Pancreas (tissue), 10 donors: ENCODE measurements at regions not wholly inside any gene's neighbourhood (a gene's known extent, or its start where the extent isn't known, plus 50 kb on each side); places are given as distances from the start of the nearest gene placed in this dataset.
"Not testable (repeated sequence)": the region's sequence is repeated elsewhere in the genome, so short reads cannot be mapped to it uniquely, and the experiment has no call there.

Experiments
- ATAC-seq, 4 donors: fragments of 200-7000 bp; cut with Tn5 transposase; one replicate each; pipeline versions ENCODE4 v1.8.0 to v1.9.1; 2020; ENCODE audit warnings: mild to moderate bottlenecking in 4 of 4, moderate library complexity in 4 of 4
- DNase-seq, 6 donors: peaks; one replicate each; pipeline ENCODE4 v3.0.0-alpha.2; 2020
- FAIRE-seq: peaks from 2 replicates; lab custom pipeline; 2012; peaks lifted over from hg19 to GRCh38; lab: Jason Lieb, UNC
- H3K27ac ChIP-seq, 4 donors: fragments of 200-600 bp; sonication (generic); 1 replicate in 3 of 4; 2 replicates in 1 of 4; pipeline versions ENCODE4 v1.5.0 to v1.8.0; 2020
- H3K27me3 ChIP-seq, 4 donors: fragments of 200-600 bp; one replicate each; pipeline ENCODE4 v1.8.0; 2021
- H3K36me3 ChIP-seq, 3 donors: fragments of 200-600 bp; sonication (generic) in 1 of 3; one replicate each; pipeline versions ENCODE4 v1.5.0 to v1.8.0; 2020 to 2021
- H3K4me1 ChIP-seq, 3 donors: fragments of 200-600 bp; one replicate each; pipeline ENCODE4 v1.8.0; 2021
- H3K4me3 ChIP-seq, 4 donors: fragments of 200-600 bp; sonication (generic) in 2 of 4; one replicate each; pipeline versions ENCODE4 v1.5.0 to v1.8.0; 2020 to 2021
- H3K9me3 ChIP-seq, 4 donors: fragments of 200-600 bp; one replicate each; pipeline ENCODE4 v1.8.0; 2021
- CTCF ChIP-seq, 4 donors: fragments of 200-600 bp; sonication (generic) in 3 of 4; IDR thresholded peaks; one replicate each; pipeline versions ENCODE4 v1.5.0 to v1.8.0; 2021; ENCODE audit warnings: antibody characterized with exemption in 4 of 4
- WGBS, 2 donors: extraction: QIAGEN DNeasy Blood & Tissue Kit; methylation state at CpG; one replicate each; pipeline ENCODE4 v1.1.7; 2013; 5-methylcytosine and 5-hydroxymethylcytosine counted together
- intact Hi-C, 3 donors: fragments of 100-400 bp; cut with DNase I; formaldehyde crosslinking; loops; one replicate each; pipeline versions ENCODE4 v1.11.1 to v1.14.2; 2022
- donor health status: healthy with polysubstance abuse.
- donor health status: DM: no; HTN: no; CAD: no; lungs with moderate emphysema.
- donor health status: DM: no; HTN: no; CAD: no.
- donor health status: control.
- donor health status: control.
- donor health status: Bipolar disorder and iron deficiency.
- donor health status: DM: yes; HTN: yes; CAD: no.
- donor health status: DM: no; HTN: no; CAD: no.
- donor health status: DM: no; HTN: no; CAD: no.
- donor health status: DM: yes; HTN: yes; CAD: no.

DNA sequence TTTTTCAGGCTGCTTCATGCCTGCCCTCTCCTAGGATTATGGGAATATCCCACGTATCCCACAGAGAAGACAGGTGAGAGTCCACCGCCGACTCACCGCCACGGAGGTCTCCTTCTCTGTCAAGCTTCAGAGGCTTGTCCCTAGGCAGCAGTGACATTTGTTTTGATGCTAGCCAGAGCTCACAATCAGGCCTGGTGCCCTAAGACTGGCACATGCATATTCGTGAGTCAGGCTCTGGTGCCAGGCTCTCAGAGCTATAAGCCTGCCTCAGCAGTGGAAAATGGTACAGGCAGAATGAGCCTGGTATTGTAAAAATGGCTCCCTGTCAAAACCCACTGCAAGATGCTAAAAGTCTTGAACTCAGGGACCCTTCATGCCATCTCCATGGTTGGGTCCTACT lies 65.5 kb downstream of the RBMY1A1 start:
- Histone ChIP-seq H3K4me1 (no peaks in the 10 kb centered on the region), H3K4me3 (no peak overlapping the region), H3K36me3 (no peaks in the 10 kb centered on the region), H3K9me3 (no peaks in the 10 kb centered on the region), H3K27ac (no peak overlapping the region), H3K27me3 (no peaks in the 10 kb centered on the region)
- no peak for FAIRE-seq
- no peak for ATAC-seq
- TF ChIP-seq CTCF (IDR thresholded peaks at IDR 0.05), result no peak
- WGBS, 2 donors, result 71% methylated on average over 6 of the region's 6 CpGs; no CpG with 5 or more reads in 1 of the 2 donors
- no peak for DNase-seq
- intact Hi-C loops, result no loop called here

DNA sequence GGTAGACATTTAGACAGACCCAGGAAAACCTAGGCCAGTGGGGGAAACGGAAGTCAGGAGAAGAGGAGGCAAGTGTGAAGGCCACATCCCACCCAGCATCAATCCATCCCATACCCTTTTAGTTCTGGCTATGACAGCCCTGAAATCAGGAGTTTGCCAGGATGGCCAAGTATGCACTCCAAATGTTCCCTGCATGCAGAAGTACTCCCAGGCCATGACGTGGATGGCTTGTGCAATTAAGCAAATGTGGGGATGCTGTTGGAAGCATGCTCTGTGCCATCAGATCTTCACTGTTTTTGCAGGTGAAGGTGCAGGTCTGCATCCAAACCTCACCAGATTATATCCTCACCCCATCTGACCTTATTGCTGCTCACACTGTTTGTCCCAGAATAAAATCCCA lies 66.8 kb downstream of the RBMY1A1 start:
- no peak for TF ChIP-seq CTCF (IDR thresholded peaks at IDR 0.05)

GRCh38 chrY:21602590-21602989 lies 67.9 kb downstream of the RBMY1A1 start:
- no peak for TF ChIP-seq CTCF (IDR thresholded peaks at IDR 0.05)
- intact Hi-C loops, result no loop called here
- Histone ChIP-seq H3K4me3 (no peak overlapping the region), H3K4me1 (no peaks in the 10 kb centered on the region), H3K9me3 (no peaks in the 10 kb centered on the region), H3K36me3 (no peaks in the 10 kb centered on the region), H3K27ac (no peak overlapping the region), H3K27me3 (no peaks in the 10 kb centered on the region)
- peak in 1 of 6 donors; percentile 24 for DNase-seq
- FAIRE-seq, result no peak
- ATAC-seq, result no peak
- WGBS, 2 donors, result 31% methylated on average over 2 of the region's 2 CpGs; no CpG with 5 or more reads in 1 of the 2 donors

More for the DNA sequence above, 66.8 kb downstream of the RBMY1A1 start:
- FAIRE-seq, result no peak
- Histone ChIP-seq H3K4me1 (no peaks in the 10 kb centered on the region), H3K36me3 (no peaks in the 10 kb centered on the region), H3K27me3 (no peaks in the 10 kb centered on the region), H3K4me3 (no peak overlapping the region), H3K9me3 (no peaks in the 10 kb centered on the region), H3K27ac (no peak overlapping the region)
- ATAC-seq, result no peak
- 38% methylated on average over 2 of the region's 2 CpGs; no CpG with 5 or more reads in 1 of the 2 donors for WGBS, 2 donors
- DNase-seq, result no peak
- intact Hi-C loops, result no loop called here

DNA sequence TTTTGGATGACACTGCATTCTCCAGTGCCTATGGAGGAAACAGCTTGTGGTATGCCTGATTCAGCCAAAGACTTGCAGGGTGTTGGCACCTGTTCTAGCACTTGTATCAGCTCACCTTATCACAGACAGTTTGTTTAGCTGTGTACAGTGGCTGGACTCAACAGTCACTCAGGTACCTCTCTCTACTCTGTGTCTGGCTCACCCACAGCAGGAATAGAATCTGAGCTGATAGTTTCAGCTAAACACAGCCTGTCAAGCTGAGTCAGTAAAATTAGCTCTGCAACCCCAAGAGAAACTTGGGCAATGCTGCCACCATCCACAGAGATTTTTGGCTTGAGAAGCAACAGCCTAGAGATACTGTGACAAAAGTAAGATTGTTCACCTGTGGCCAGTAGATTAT lies 101.5 kb downstream of the RBMY1A1 start:
- no peak for DNase-seq
- Histone ChIP-seq H3K4me3 (no peak overlapping the region), H3K27me3 (no peaks in the 10 kb centered on the region), H3K27ac (no peak overlapping the region), H3K36me3 (no peaks in the 10 kb centered on the region), H3K9me3 (no peaks in the 10 kb centered on the region), H3K4me1 (no peaks in the 10 kb centered on the region)
- ATAC-seq, result no peak
- no peak for TF ChIP-seq CTCF (IDR thresholded peaks at IDR 0.05)
- intact Hi-C loops, result no loop called here
- FAIRE-seq, result no peak

GRCh38 chrY:21650496-21650895 lies 115.8 kb downstream of the RBMY1A1 start:
- FAIRE-seq, result no peak
- no peak for ATAC-seq

DNA sequence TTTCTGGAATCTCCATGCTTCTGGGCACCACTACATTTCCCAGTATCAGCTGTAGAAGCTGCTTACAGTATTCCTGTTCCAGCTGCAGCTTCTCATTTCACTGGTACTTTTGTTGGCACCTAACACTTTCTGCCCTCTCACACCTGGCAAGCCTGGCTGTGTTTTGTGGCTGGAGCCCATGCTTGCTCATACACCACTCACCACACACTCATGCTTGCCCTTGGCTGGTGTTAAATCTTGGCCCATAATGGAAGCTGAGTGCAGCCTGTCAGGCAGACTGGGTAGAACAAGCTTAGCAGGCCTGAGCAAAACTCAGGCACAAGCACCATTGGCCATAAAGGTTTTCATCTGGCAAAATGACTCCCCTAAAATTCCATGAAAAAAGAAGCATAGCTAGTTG lies 124.4 kb downstream of the RBMY1A1 start:
- H3K27ac ChIP-seq, H3K9me3 ChIP-seq, ATAC-seq, H3K36me3 ChIP-seq, H3K4me1 ChIP-seq, intact Hi-C loops, FAIRE-seq, H3K4me3 ChIP-seq, H3K27me3 ChIP-seq, DNase-seq: not testable (repeated sequence)

More at GRCh38 chrY:21650496-21650895, 115.8 kb downstream of the RBMY1A1 start:
- TF ChIP-seq CTCF (IDR thresholded peaks at IDR 0.05), result no peak
- Histone ChIP-seq H3K27ac (no peak overlapping the region), H3K4me1 (no peaks in the 10 kb centered on the region), H3K36me3 (no peaks in the 10 kb centered on the region), H3K27me3 (no peaks in the 10 kb centered on the region), H3K9me3 (no peaks in the 10 kb centered on the region), H3K4me3 (no peak overlapping the region)
- 50% methylated on average over 1 of the region's 1 CpG; no CpG with 5 or more reads in 1 of the 2 donors for WGBS, 2 donors
- DNase-seq, result no peak
- intact Hi-C loops, result no loop called here

GRCh38 chrY:21679590-21679989 lies 144.9 kb downstream of the RBMY1A1 start:
- H3K27me3 ChIP-seq, FAIRE-seq, DNase-seq, ATAC-seq, H3K4me1 ChIP-seq, H3K9me3 ChIP-seq, H3K36me3 ChIP-seq, intact Hi-C loops, H3K27ac ChIP-seq, H3K4me3 ChIP-seq: not testable (repeated sequence)
- 51% methylated on average over 2 of the region's 2 CpGs; no CpG with 5 or more reads in 1 of the 2 donors for whole genome bisulfite sequencing, 2 donors

DNA sequence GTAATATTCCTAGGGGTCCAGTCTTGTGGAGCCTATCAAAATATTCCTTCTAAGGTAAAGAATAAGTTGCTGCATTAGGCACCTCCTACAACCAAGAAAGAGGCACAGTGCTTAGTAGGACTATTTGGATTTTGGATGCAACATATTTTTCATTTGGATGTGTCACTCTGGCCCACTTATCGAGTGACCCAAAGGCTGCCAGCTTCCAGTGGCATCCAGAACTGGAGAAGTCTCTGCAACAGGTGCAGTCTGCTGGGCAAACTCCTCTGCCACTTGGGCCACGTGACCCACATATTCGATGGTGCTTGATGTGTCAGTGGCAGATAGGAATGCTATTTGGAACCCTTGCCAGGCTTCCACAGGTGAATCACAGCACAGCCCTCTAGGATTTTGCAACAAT lies 151.7 kb downstream of the RBMY1A1 start:
- DNase-seq, H3K4me1 ChIP-seq, H3K36me3 ChIP-seq, H3K27ac ChIP-seq, H3K27me3 ChIP-seq, intact Hi-C loops, H3K4me3 ChIP-seq, FAIRE-seq, ATAC-seq, H3K9me3 ChIP-seq: not testable (repeated sequence)
- WGBS, 2 donors, result 38% methylated on average over 3 of the region's 3 CpGs; no CpG with 5 or more reads in 1 of the 2 donors
